Heart left ventricle (tissue), 16 donors: ENCODE measurements at regions not wholly inside any gene's neighbourhood (a gene's known extent, or its start where the extent isn't known, plus 50 kb on each side); places are given as distances from the start of the nearest gene placed in this dataset.

Experiments used
- ATAC-seq, 4 donors: fragments of 200-7000 bp; cut with Tn5 transposase; one replicate each; pipeline ENCODE4 v1.9.1; 2020 to 2022; ENCODE audit warnings: moderate library complexity in 4 of 4, mild to moderate bottlenecking in 3 of 4, moderate number of reproducible peaks in 1 of 4
- DNase-seq, 5 donors: peaks; one replicate each; pipeline ENCODE4 v3.0.0-alpha.2; 2020
- H3K27ac ChIP-seq, 12 donors: fragments of 200-600 bp; sonication (generic) in 4 of 12; one replicate each; pipeline versions ENCODE4 v1.5.0 to v1.8.0; 2016 to 2022; ENCODE audit warnings: mild to moderate bottlenecking in 2 of 12
- H3K27me3 ChIP-seq, 9 donors: fragments of 200-600 bp; sonication (generic) in 2 of 9; one replicate each; pipeline versions ENCODE4 v1.5.1 to v1.8.0; 2016 to 2022; ENCODE audit warnings: mild to moderate bottlenecking in 3 of 9
- H3K36me3 ChIP-seq, 9 donors: fragments of 200-600 bp; sonication (generic) in 2 of 9; one replicate each; pipeline versions ENCODE4 v1.5.0 to v1.8.0; 2018 to 2022; ENCODE audit warnings: mild to moderate bottlenecking in 2 of 9
- H3K4me1 ChIP-seq, 12 donors: fragments of 200-600 bp; sonication (generic) in 4 of 12; one replicate each; pipeline versions ENCODE4 v1.5.0 to v1.8.0; 2016 to 2022; ENCODE audit warnings: mild to moderate bottlenecking in 3 of 12
- H3K4me3 ChIP-seq, 12 donors: fragments of 200-600 bp; sonication (generic) in 4 of 12; one replicate each; pipeline versions ENCODE4 v1.5.0 to v1.8.0; 2017 to 2022; ENCODE audit warnings: mild to moderate bottlenecking in 9 of 12, moderate library complexity in 4 of 12
- H3K9me3 ChIP-seq, 12 donors: fragments of 200-600 bp; sonication (generic) in 4 of 12; one replicate each; pipeline versions ENCODE4 v1.5.0 to v1.8.0; 2016 to 2022; ENCODE audit warnings: mild to moderate bottlenecking in 1 of 12
- POLR2A ChIP-seq, 2 donors: fragments of 450-650 bp; IDR thresholded peaks; one replicate each; pipeline ENCODE4 v1.6.1; 2017; ENCODE audit warnings: antibody characterized with exemption in 2 of 2, mild to moderate bottlenecking in 2 of 2, moderate library complexity in 2 of 2
- WGBS, 4 donors: extraction: QIAGEN DNeasy Blood & Tissue Kit in 2 of 4; methylation state at CpG; one replicate each; pipeline versions ENCODE4 v1.1.5 to v1.1.7; 2013 to 2018; 5-methylcytosine and 5-hydroxymethylcytosine counted together
- intact Hi-C, 10 donors: fragments of 100-400 bp; cut with DNase I; formaldehyde crosslinking; loops; one replicate each; pipeline versions ENCODE4 v1.11.1 to v1.14.2; 2022
- TF ChIP-seq, protein P1 (sequence below), 12 donors: fragments of 200-600 bp; sonication (generic) in 4 of 12; IDR thresholded peaks; one replicate each; pipeline versions ENCODE4 v1.5.0 to v1.8.0; 2018 to 2022; ENCODE audit warnings: antibody characterized with exemption in 12 of 12, mild to moderate bottlenecking in 5 of 12
- donor health status: ischemic (EF 13 %, LVEDD 7.1; RV severe dilation, severe dysfunction).
- donor health status: healthy with polysubstance abuse.
- donor health status: DM: no; HTN: yes; CAD: no.
- donor health status: DM: no; HTN: no; CAD: no.
- donor health status: ischemic (EF 25% LVEDD 6.9; RV normal size, moderate dysfunction).
- donor health status: ischemic (EF 25% LVEDD 5.7; RV mildly dilated, moderate dysfunction).
- donor health status: healthy.
- donor health status: DM: yes; HTN: yes; CAD: no.
- donor health status: ischemic (EF 35%, LVEDD 5.7; RV mildly dilated, moderate dysfunction).
- donor health status: nonischemic (EF 11% LVEDD 7.7; RV severe dilation, severe dysfunction).
- donor health status: DM: yes; HTN: yes; CAD: no.
- donor health status: PGD.
- donor health status: ischemic (EF 29% LVEDD 5.4; RV normal size, mild dysfunction).
- donor health status: nonischemic (EF 23%, LVEDD 6.1; RV moderate dilation, normal function).

DNA sequence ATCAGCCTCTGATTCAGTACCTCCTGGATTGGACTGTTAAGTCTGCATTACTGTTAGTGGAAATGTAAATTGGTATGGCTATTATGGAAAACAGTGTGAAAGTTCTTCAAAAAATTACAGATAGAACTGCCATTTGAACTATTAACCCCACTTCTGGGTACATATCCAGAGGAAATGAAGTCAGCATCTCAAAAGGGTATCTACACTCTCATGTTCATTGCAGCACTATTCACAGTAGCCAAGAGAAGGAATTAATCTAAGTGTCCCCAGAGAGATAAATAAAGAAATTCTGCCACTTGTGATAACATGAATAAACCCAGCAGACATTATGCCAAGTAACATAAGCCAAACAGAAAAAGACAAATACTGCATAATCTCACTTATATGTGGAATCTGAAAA lies 676.0 kb downstream of the PLA2G4A start:
- no peaks in the 10 kb centered on the region for H3K27me3 ChIP-seq
- H3K27ac ChIP-seq: no peak overlapping the region
- H3K4me1 ChIP-seq: no peaks in the 10 kb centered on the region
- intact Hi-C loops: no loop called here
- H3K4me3 ChIP-seq: no peak overlapping the region
- ATAC-seq: no peak
- TF ChIP-seq, protein P1, sequence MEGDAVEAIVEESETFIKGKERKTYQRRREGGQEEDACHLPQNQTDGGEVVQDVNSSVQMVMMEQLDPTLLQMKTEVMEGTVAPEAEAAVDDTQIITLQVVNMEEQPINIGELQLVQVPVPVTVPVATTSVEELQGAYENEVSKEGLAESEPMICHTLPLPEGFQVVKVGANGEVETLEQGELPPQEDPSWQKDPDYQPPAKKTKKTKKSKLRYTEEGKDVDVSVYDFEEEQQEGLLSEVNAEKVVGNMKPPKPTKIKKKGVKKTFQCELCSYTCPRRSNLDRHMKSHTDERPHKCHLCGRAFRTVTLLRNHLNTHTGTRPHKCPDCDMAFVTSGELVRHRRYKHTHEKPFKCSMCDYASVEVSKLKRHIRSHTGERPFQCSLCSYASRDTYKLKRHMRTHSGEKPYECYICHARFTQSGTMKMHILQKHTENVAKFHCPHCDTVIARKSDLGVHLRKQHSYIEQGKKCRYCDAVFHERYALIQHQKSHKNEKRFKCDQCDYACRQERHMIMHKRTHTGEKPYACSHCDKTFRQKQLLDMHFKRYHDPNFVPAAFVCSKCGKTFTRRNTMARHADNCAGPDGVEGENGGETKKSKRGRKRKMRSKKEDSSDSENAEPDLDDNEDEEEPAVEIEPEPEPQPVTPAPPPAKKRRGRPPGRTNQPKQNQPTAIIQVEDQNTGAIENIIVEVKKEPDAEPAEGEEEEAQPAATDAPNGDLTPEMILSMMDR (IDR thresholded peaks at IDR 0.05): no peak
- TF ChIP-seq POLR2A (IDR thresholded peaks at IDR 0.05): no peak
- H3K9me3 ChIP-seq: peaks cover 0 to 8% (median 0%) of the 10 kb centered on the region in 12 donors
- H3K36me3 ChIP-seq: no peaks in the 10 kb centered on the region
- no peak for DNase-seq

DNA sequence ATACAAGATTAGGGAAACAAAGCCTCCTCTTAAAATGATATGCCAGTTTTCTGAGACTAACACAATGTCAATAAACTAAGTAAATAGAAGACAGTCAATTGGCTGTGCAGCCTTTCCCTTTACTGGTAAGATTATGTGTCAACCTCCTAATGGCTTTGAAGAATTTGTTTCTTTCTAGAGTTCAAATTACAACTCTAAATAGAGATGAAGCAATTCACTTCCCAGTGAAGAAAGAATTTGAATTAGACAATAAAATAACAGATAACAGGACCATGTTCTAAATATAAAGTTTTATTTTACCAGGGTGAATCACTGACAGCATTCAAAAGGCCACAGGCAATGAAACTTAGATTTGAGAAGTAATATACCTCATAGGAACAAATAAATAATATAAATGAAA lies 680.3 kb downstream of the PLA2G4A start:
- no peak for DNase-seq
- intact Hi-C loops: no loop called here
- no peak for TF ChIP-seq POLR2A (IDR thresholded peaks at IDR 0.05)
- TF ChIP-seq, protein P1 (IDR thresholded peaks at IDR 0.05): no peak

DNA sequence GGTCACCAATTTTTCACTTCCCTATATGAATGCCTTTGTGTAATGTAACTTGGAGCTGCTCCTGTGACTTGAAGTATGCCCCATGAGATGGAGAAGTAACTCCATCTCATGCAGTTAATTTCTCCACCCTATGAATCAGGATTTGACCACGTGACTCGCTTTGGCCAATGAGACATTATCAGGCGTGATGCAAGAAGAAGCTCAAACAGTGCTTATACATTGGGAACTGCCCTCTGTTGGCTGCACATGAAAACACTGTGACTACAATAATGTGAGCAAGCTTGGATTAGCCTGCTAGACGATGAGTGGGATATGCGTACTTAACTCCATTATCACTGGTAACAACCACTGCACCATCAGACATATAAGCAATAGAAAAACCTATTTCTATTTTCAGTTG lies 684.4 kb downstream of the PLA2G4A start:
- no peak for ATAC-seq
- 69 to 91% (median 83%) methylated on average over 5 of the region's 5 CpGs for WGBS, 4 donors

More for the DNA sequence above, 680.3 kb downstream of the PLA2G4A start:
- Histone ChIP-seq H3K27me3 (no peaks in the 10 kb centered on the region), H3K4me3 (no peak overlapping the region), H3K27ac (no peak overlapping the region), H3K36me3 (no peaks in the 10 kb centered on the region), H3K4me1 (no peaks in the 10 kb centered on the region), H3K9me3 (peaks cover 0 to 8% (median 0%) of the 10 kb centered on the region in 12 donors)
- ATAC-seq: no peak

DNA sequence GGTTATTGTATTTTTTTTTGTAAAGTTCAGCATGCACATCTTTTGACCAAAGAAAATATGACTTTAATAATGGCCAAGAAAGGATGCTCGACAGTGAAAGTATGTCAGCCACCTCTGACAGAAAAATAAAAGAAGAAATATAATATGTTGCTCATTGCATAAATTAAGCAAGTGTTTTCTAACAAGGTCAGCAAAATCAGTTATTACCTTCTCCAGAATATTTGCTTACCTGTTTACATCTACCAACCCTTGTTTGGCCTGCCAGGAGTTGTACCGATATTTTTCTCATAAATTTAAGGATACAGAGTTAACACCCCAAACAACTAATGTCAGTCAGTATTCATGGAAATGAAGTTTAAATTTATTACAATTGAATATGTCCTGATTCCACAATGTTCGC lies 685.4 kb downstream of the PLA2G4A start:
- whole genome bisulfite sequencing, 4 donors: 92 to 95% (median 94%) methylated on average over 3 of the region's 3 CpGs
- Histone ChIP-seq H3K27ac (no peak overlapping the region), H3K27me3 (no peaks in the 10 kb centered on the region), H3K4me1 (no peaks in the 10 kb centered on the region), H3K4me3 (no peak overlapping the region), H3K36me3 (no peaks in the 10 kb centered on the region), H3K9me3 (peaks cover 0 to 5% (median 0%) of the 10 kb centered on the region in 12 donors)
- ATAC-seq (no peak), DNase-seq (no peak)
- intact Hi-C loops: no loop called here
- no peak for TF ChIP-seq POLR2A (IDR thresholded peaks at IDR 0.05)
- TF ChIP-seq, protein P1 (IDR thresholded peaks at IDR 0.05): no peak

More for the DNA sequence above, 684.4 kb downstream of the PLA2G4A start:
- intact Hi-C loops: no loop called here
- no peak for DNase-seq
- H3K27ac ChIP-seq: no peak overlapping the region
- H3K4me1 ChIP-seq: no peaks in the 10 kb centered on the region
- TF ChIP-seq POLR2A (IDR thresholded peaks at IDR 0.05): no peak
- TF ChIP-seq, protein P1 (IDR thresholded peaks at IDR 0.05): no peak
- no peaks in the 10 kb centered on the region for H3K36me3 ChIP-seq
- no peaks in the 10 kb centered on the region for H3K27me3 ChIP-seq
- H3K9me3 ChIP-seq: peaks cover 0 to 5% (median 0%) of the 10 kb centered on the region in 12 donors
- no peak overlapping the region for H3K4me3 ChIP-seq
